RWPE1 (cell line): ENCODE measurements at regions not wholly inside any gene's neighbourhood (a gene's known extent, or its start where the extent isn't known, plus 50 kb on each side); places are given as distances from the start of the nearest gene placed in this dataset.

Experiments
- CTCF ChIA-PET: fragments of 350-600 bp; sonication (Branson Sonifier 250); formaldehyde crosslinking; extraction: SDS; loops from one replicate; lab custom pipeline; 2021; lab: Yijun Ruan, JAX
- POLR2A ChIA-PET: fragments of 400-600 bp; formaldehyde crosslinking; extraction: SDS; loops from one replicate; lab custom pipeline; 2020; ENCODE audit warnings: antibody characterized with exemption; ENCODE audit not compliant: low non-redundant PET; lab: Yijun Ruan, JAX
- DNase-seq: peaks from one replicate; pipeline ENCODE4 v3.0.0; 2012; ENCODE audit warnings: low spot score
- H3K27ac ChIP-seq: fragments of 450-650 bp; 2 replicates; pipeline ENCODE4 v1.5.1; 2017
- CTCF ChIP-seq: fragments of 450-650 bp; conservative IDR thresholded peaks from 2 replicates; pipeline ENCODE4 v1.5.1; 2017; ENCODE audit warnings: low read depth, mild to moderate bottlenecking

- no peak overlapping the region for H3K27ac ChIP-seq
- ChIA-PET CTCF (no interaction called here), POLR2A (no interaction called here)
- DNase-seq = no peak
- no peak for TF ChIP-seq CTCF
Observed at GRCh38 chr13:59363947-59364346, 799.8 kb downstream of the DIAPH3 start.

GRCh38 chr13:59364641-59365085 is 799.1 kb downstream of the DIAPH3 start:
- H3K27ac ChIP-seq = no peak overlapping the region
- no peak for DNase-seq
- no peak for TF ChIP-seq CTCF
- ChIA-PET POLR2A (no interaction called here), CTCF (no interaction called here)

- ChIA-PET CTCF (no interaction called here), POLR2A (no interaction called here)
Observed at GRCh38 chr13:59367467-59367866, 796.3 kb downstream of the DIAPH3 start.

GRCh38 chr13:59367904-59368303 is 795.8 kb downstream of the DIAPH3 start:
- ChIA-PET POLR2A (no interaction called here), CTCF (interaction anchor here (0.7 kb wide), 1 partner anchor 1272 kb away, joined by 3 read pairs; no protein-coding TSS in a partner anchor)
- DNase-seq = no peak
- no peak overlapping the region for H3K27ac ChIP-seq
- TF ChIP-seq CTCF = no peak

More at GRCh38 chr13:59367467-59367866, 796.3 kb downstream of the DIAPH3 start:
- no peak overlapping the region for H3K27ac ChIP-seq
- TF ChIP-seq CTCF = no peak
- DNase-seq = no peak

- POLR2A ChIA-PET = no interaction called here
- CTCF ChIA-PET = interaction anchor here (0.7 kb wide), 1 partner anchor 1273 kb away, joined by 3 read pairs; no protein-coding TSS in a partner anchor
- DNase-seq = no peak
- no peak for TF ChIP-seq CTCF
- H3K27ac ChIP-seq = no peak overlapping the region
Observed at GRCh38 chr13:59368693-59369092, 795.0 kb downstream of the DIAPH3 start.

GRCh38 chr13:59371229-59371628 is 792.5 kb downstream of the DIAPH3 start:
- ChIA-PET POLR2A (no interaction called here), CTCF (no interaction called here)
- DNase-seq = no peak
- H3K27ac ChIP-seq = no peak overlapping the region
- no peak for TF ChIP-seq CTCF
